ENCODE measurements at regions not wholly inside any gene's neighbourhood (a gene's known extent, or its start where the extent isn't known, plus 50 kb on each side); places are given as distances from the start of the nearest gene placed in this dataset.

- Histone ChIP-seq H3K4me3 (ENCODE audit: low read depth in 1 of 2, low read length in 2 of 2) (no peak overlapping the region), H3K27me3 (ENCODE audit: control insufficient read depth in 1 of 2, insufficient read depth in 2 of 2, low read length in 2 of 2) (no peaks in the 10 kb centered on the region), H3K9me3 (ENCODE audit: control insufficient read depth in 2 of 2, insufficient read depth in 1 of 2, low read depth in 1 of 2, low read length in 1 of 2) (no peaks in the 10 kb centered on the region), H3K4me1 (ENCODE audit: control insufficient read depth in 2 of 2, insufficient read depth in 2 of 2, low read length in 1 of 2) (no peaks in the 10 kb centered on the region), H3K36me3 (ENCODE audit: control insufficient read depth in 2 of 2, insufficient read depth in 2 of 2, low read length in 1 of 2) (no peaks in the 10 kb centered on the region), H3K27ac (ENCODE audit: low read depth in 2 of 2, low read length in 1 of 2) (peak overlapping the region; percentile 83 to 85)
- WGBS, 2 donors, result 52 to 61% methylated on average over 13 of the region's 13 CpGs
Observed at GRCh38 chr20:43849496-43850186, 65.0 kb upstream of the TOX2 start.

- Histone ChIP-seq H3K36me3 (ENCODE audit: control insufficient read depth in 2 of 2, insufficient read depth in 2 of 2, low read length in 1 of 2) (no peaks in the 10 kb centered on the region), H3K27ac (ENCODE audit: low read depth in 2 of 2, low read length in 1 of 2) (no peak overlapping the region), H3K4me3 (ENCODE audit: low read depth in 1 of 2, low read length in 2 of 2) (no peak overlapping the region), H3K9me3 (ENCODE audit: control insufficient read depth in 2 of 2, insufficient read depth in 1 of 2, low read depth in 1 of 2, low read length in 1 of 2) (no peaks in the 10 kb centered on the region), H3K27me3 (ENCODE audit: control insufficient read depth in 1 of 2, insufficient read depth in 2 of 2, low read length in 2 of 2) (no peaks in the 10 kb centered on the region), H3K4me1 (ENCODE audit: control insufficient read depth in 2 of 2, insufficient read depth in 2 of 2, low read length in 1 of 2) (no peaks in the 10 kb centered on the region)
- 66 to 71% methylated on average over 6 of the region's 6 CpGs for WGBS, 2 donors
Observed at GRCh38 chr20:43846516-43846905, 68.1 kb upstream of the TOX2 start.

GRCh38 chr20:43844778-43845614, 69.7 kb upstream of the TOX2 start:
- Histone ChIP-seq H3K9me3 (ENCODE audit: control insufficient read depth in 2 of 2, insufficient read depth in 1 of 2, low read depth in 1 of 2, low read length in 1 of 2) (no peaks in the 10 kb centered on the region), H3K27me3 (ENCODE audit: control insufficient read depth in 1 of 2, insufficient read depth in 2 of 2, low read length in 2 of 2) (no peaks in the 10 kb centered on the region), H3K4me3 (ENCODE audit: low read depth in 1 of 2, low read length in 2 of 2) (no peak overlapping the region), H3K27ac (ENCODE audit: low read depth in 2 of 2, low read length in 1 of 2) (no peak overlapping the region), H3K4me1 (ENCODE audit: control insufficient read depth in 2 of 2, insufficient read depth in 2 of 2, low read length in 1 of 2) (no peaks in the 10 kb centered on the region), H3K36me3 (ENCODE audit: control insufficient read depth in 2 of 2, insufficient read depth in 2 of 2, low read length in 1 of 2) (no peaks in the 10 kb centered on the region)
- 33 to 45% methylated on average over 6 of the region's 6 CpGs for WGBS, 2 donors

GRCh38 chr20:43843965-43844660, 70.5 kb upstream of the TOX2 start:
- Histone ChIP-seq H3K27me3 (ENCODE audit: control insufficient read depth in 1 of 2, insufficient read depth in 2 of 2, low read length in 2 of 2) (no peaks in the 10 kb centered on the region), H3K9me3 (ENCODE audit: control insufficient read depth in 2 of 2, insufficient read depth in 1 of 2, low read depth in 1 of 2, low read length in 1 of 2) (no peaks in the 10 kb centered on the region), H3K36me3 (ENCODE audit: control insufficient read depth in 2 of 2, insufficient read depth in 2 of 2, low read length in 1 of 2) (no peaks in the 10 kb centered on the region), H3K4me1 (ENCODE audit: control insufficient read depth in 2 of 2, insufficient read depth in 2 of 2, low read length in 1 of 2) (no peaks in the 10 kb centered on the region), H3K4me3 (ENCODE audit: low read depth in 1 of 2, low read length in 2 of 2) (no peak overlapping the region), H3K27ac (ENCODE audit: low read depth in 2 of 2, low read length in 1 of 2) (no peak overlapping the region)
- 90% methylated on average over 6 of the region's 6 CpGs for WGBS, 2 donors

GRCh38 chr20:43843096-43843964, 71.3 kb upstream of the TOX2 start:
- Histone ChIP-seq H3K4me1 (ENCODE audit: control insufficient read depth in 2 of 2, insufficient read depth in 2 of 2, low read length in 1 of 2) (no peaks in the 10 kb centered on the region), H3K27ac (ENCODE audit: low read depth in 2 of 2, low read length in 1 of 2) (no peak overlapping the region), H3K36me3 (ENCODE audit: control insufficient read depth in 2 of 2, insufficient read depth in 2 of 2, low read length in 1 of 2) (no peaks in the 10 kb centered on the region), H3K9me3 (ENCODE audit: control insufficient read depth in 2 of 2, insufficient read depth in 1 of 2, low read depth in 1 of 2, low read length in 1 of 2) (no peaks in the 10 kb centered on the region), H3K4me3 (ENCODE audit: low read depth in 1 of 2, low read length in 2 of 2) (no peak overlapping the region), H3K27me3 (ENCODE audit: control insufficient read depth in 1 of 2, insufficient read depth in 2 of 2, low read length in 2 of 2) (no peaks in the 10 kb centered on the region)
- WGBS, 2 donors, result 73 to 77% methylated on average over 10 of the region's 10 CpGs

- H3K9me3 ChIP-seq (ENCODE audit: control insufficient read depth in 2 of 2, insufficient read depth in 1 of 2, low read depth in 1 of 2, low read length in 1 of 2), result no peaks in the 10 kb centered on the region
- H3K27ac ChIP-seq (ENCODE audit: low read depth in 2 of 2, low read length in 1 of 2), result no peak overlapping the region
- H3K36me3 ChIP-seq (ENCODE audit: control insufficient read depth in 2 of 2, insufficient read depth in 2 of 2, low read length in 1 of 2), result no peaks in the 10 kb centered on the region
- H3K4me3 ChIP-seq (ENCODE audit: low read depth in 1 of 2, low read length in 2 of 2), result no peak overlapping the region
- no peaks in the 10 kb centered on the region for H3K4me1 ChIP-seq (ENCODE audit: control insufficient read depth in 2 of 2, insufficient read depth in 2 of 2, low read length in 1 of 2)
- 77 to 79% methylated on average over 9 of the region's 9 CpGs for WGBS, 2 donors
- H3K27me3 ChIP-seq (ENCODE audit: control insufficient read depth in 1 of 2, insufficient read depth in 2 of 2, low read length in 2 of 2), result no peaks in the 10 kb centered on the region
Observed at GRCh38 chr20:43842126-43843020, 72.3 kb upstream of the TOX2 start.

GRCh38 chr20:43840382-43841070, 74.1 kb upstream of the TOX2 start:
- WGBS, 2 donors, result 68 to 72% methylated on average over 11 of the region's 11 CpGs
- H3K4me3 ChIP-seq (ENCODE audit: low read depth in 1 of 2, low read length in 2 of 2), result no peak overlapping the region

GRCh38 chr20:43839793-43840199, 74.9 kb upstream of the TOX2 start:
- no peaks in the 10 kb centered on the region for H3K36me3 ChIP-seq (ENCODE audit: control insufficient read depth in 2 of 2, insufficient read depth in 2 of 2, low read length in 1 of 2)
- no peaks in the 10 kb centered on the region for H3K4me1 ChIP-seq (ENCODE audit: control insufficient read depth in 2 of 2, insufficient read depth in 2 of 2, low read length in 1 of 2)
- H3K4me3 ChIP-seq (ENCODE audit: low read depth in 1 of 2, low read length in 2 of 2), result no peak overlapping the region
- no peaks in the 10 kb centered on the region for H3K9me3 ChIP-seq (ENCODE audit: control insufficient read depth in 2 of 2, insufficient read depth in 1 of 2, low read depth in 1 of 2, low read length in 1 of 2)
- no peaks in the 10 kb centered on the region for H3K27me3 ChIP-seq (ENCODE audit: control insufficient read depth in 1 of 2, insufficient read depth in 2 of 2, low read length in 2 of 2)
- H3K27ac ChIP-seq (ENCODE audit: low read depth in 2 of 2, low read length in 1 of 2), result no peak overlapping the region
- 74% methylated on average over 4 of the region's 4 CpGs for WGBS, 2 donors

More at GRCh38 chr20:43840382-43841070, 74.1 kb upstream of the TOX2 start:
- Histone ChIP-seq H3K27me3 (ENCODE audit: control insufficient read depth in 1 of 2, insufficient read depth in 2 of 2, low read length in 2 of 2) (no peaks in the 10 kb centered on the region), H3K36me3 (ENCODE audit: control insufficient read depth in 2 of 2, insufficient read depth in 2 of 2, low read length in 1 of 2) (no peaks in the 10 kb centered on the region), H3K4me1 (ENCODE audit: control insufficient read depth in 2 of 2, insufficient read depth in 2 of 2, low read length in 1 of 2) (no peaks in the 10 kb centered on the region), H3K9me3 (ENCODE audit: control insufficient read depth in 2 of 2, insufficient read depth in 1 of 2, low read depth in 1 of 2, low read length in 1 of 2) (no peaks in the 10 kb centered on the region), H3K27ac (ENCODE audit: low read depth in 2 of 2, low read length in 1 of 2) (no peak overlapping the region)

Measured in esophagus (tissue), 2 donors.